ENCODE measurements at regions not wholly inside any gene's neighbourhood (a gene's known extent, or its start where the extent isn't known, plus 50 kb on each side); places are given as distances from the start of the nearest gene placed in this dataset.

DNA sequence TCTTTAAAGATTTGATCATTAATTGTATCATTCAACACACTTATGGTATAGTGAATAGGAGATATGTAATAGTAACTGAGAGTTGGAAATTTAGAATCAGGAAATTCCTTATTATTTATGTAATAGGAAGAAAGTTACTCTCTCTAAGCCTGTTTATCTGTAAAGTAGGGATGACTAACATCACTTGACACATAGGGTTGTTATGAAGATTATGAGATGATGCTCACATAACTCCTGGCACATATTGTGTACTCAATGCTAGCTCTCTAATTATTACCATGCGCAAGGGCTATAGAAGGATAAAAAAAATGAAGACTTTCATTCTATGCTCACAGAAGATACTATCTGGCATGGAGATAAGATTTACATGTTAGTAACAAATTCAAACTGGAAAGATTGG, 149.9 kb downstream of the ISOC1 start:
- intact Hi-C loops (cut with micrococcal nuclease): no loop called here
- H3K36me3 Mint-ChIP-seq (ENCODE audit: low read depth): no peaks in the 10 kb centered on the region
- CTCF ChIA-PET: no interaction called here

DNA sequence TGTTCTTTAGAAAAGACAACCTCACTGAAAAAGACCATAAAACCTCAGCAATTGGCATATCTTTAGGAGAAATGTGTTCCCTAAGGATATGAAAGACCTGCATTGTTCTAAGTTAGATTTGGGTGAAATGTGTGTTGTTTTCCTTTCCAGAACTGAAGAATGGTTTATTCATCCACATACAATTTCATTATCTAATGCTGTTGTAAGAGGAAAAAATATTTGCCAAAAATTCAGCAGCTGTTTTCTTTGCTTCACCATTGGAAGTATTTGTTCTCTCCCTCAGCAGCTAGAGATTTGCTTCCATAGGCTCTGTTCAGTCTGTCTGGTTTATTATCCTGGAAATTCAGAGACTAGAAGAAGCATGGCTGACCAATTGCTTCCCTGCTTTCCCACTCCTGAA, 150.9 kb downstream of the ISOC1 start:
- no peak overlapping the region for H3K27ac Mint-ChIP-seq
- ATAC-seq (no peak), DNase-seq (no peak)
- POLR2A ChIA-PET: interaction anchor here (0.7 kb wide), 1 partner anchor 26 kb away, joined by 3 read pairs; no protein-coding TSS in a partner anchor
- intact Hi-C loops (cut with micrococcal nuclease): no loop called here
- no peaks in the 10 kb centered on the region for H3K27me3 Mint-ChIP-seq
- H3K36me3 Mint-ChIP-seq (ENCODE audit: low read depth): no peaks in the 10 kb centered on the region
- no peaks in the 10 kb centered on the region for H3K4me1 Mint-ChIP-seq (ENCODE audit: low read depth)
- CTCF ChIA-PET: no interaction called here
- H3K9me3 Mint-ChIP-seq: no peaks in the 10 kb centered on the region
- TF ChIP-seq, protein P1, sequence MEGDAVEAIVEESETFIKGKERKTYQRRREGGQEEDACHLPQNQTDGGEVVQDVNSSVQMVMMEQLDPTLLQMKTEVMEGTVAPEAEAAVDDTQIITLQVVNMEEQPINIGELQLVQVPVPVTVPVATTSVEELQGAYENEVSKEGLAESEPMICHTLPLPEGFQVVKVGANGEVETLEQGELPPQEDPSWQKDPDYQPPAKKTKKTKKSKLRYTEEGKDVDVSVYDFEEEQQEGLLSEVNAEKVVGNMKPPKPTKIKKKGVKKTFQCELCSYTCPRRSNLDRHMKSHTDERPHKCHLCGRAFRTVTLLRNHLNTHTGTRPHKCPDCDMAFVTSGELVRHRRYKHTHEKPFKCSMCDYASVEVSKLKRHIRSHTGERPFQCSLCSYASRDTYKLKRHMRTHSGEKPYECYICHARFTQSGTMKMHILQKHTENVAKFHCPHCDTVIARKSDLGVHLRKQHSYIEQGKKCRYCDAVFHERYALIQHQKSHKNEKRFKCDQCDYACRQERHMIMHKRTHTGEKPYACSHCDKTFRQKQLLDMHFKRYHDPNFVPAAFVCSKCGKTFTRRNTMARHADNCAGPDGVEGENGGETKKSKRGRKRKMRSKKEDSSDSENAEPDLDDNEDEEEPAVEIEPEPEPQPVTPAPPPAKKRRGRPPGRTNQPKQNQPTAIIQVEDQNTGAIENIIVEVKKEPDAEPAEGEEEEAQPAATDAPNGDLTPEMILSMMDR (IDR thresholded peaks at IDR 0.05): no peak
- H3K4me3 Mint-ChIP-seq: no peak overlapping the region

More for the DNA sequence above, 149.9 kb downstream of the ISOC1 start:
- no peaks in the 10 kb centered on the region for H3K9me3 Mint-ChIP-seq
- ATAC-seq (no peak), DNase-seq (no peak)
- POLR2A ChIA-PET: no interaction called here
- no peak overlapping the region for H3K27ac Mint-ChIP-seq
- no peaks in the 10 kb centered on the region for H3K4me1 Mint-ChIP-seq (ENCODE audit: low read depth)
- TF ChIP-seq, protein P1 (IDR thresholded peaks at IDR 0.05): no peak
- no peak overlapping the region for H3K4me3 Mint-ChIP-seq
- H3K27me3 Mint-ChIP-seq: no peaks in the 10 kb centered on the region

DNA sequence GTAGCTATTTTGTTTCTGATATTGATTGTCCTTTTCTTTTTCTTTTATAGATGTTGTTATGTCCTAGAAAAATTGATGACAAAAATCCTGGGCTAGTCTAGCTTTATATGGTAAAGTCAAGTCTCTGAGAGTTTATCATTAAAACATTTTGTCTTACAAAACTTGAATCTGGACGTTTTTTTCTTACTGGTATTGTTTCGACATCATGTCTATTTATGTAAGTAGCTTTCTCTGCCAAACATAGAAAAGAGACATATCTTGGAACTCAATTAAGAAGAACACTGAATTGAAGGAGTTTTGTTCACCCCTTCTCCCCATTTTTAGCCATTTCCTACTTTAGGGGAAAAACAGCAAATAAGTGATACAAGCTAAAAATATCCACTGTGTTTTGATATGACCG, 151.5 kb downstream of the ISOC1 start:
- no peaks in the 10 kb centered on the region for H3K36me3 Mint-ChIP-seq (ENCODE audit: low read depth)
- H3K4me3 Mint-ChIP-seq: no peak overlapping the region
- no peak overlapping the region for H3K27ac Mint-ChIP-seq
- ChIA-PET POLR2A (interaction anchor here (0.7 kb wide), 1 partner anchor 27 kb away, joined by 3 read pairs; no protein-coding TSS in a partner anchor), CTCF (no interaction called here)
- intact Hi-C loops (cut with micrococcal nuclease): no loop called here
- no peaks in the 10 kb centered on the region for H3K4me1 Mint-ChIP-seq (ENCODE audit: low read depth)
- DNase-seq: no peak
- no peaks in the 10 kb centered on the region for H3K9me3 Mint-ChIP-seq
- H3K27me3 Mint-ChIP-seq: no peaks in the 10 kb centered on the region
- no peak for ATAC-seq
- TF ChIP-seq, protein P1 (IDR thresholded peaks at IDR 0.05): no peak

DNA sequence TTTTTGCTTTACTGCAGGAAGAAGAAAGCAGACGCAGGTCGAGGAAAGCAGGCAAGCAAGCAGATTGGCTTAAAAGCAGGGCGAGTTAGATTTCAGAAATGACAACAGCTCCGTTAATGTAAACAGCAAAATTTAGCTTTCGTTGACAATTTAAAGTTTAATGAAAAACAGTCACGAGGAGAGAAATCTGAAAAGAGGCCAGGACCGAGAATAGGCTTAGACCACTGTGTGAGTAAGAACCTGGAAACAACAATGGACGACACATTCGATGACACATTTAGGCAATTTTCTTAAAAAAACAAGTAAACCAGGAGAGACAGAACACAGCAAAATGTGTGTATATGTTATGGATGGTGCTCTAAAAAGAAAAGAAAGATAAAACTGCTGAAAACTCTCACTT, 155.3 kb downstream of the ISOC1 start:
- Mint-ChIP-seq H3K4me1 (ENCODE audit: low read depth) (no peaks in the 10 kb centered on the region), H3K9me3 (peaks cover 18% of the 10 kb centered on the region), H3K27ac (no peak overlapping the region), H3K4me3 (no peak overlapping the region), H3K27me3 (no peaks in the 10 kb centered on the region), H3K36me3 (ENCODE audit: low read depth) (no peaks in the 10 kb centered on the region)
- ChIA-PET CTCF (no interaction called here), POLR2A (no interaction called here)
- DNase-seq: no peak
- intact Hi-C loops (cut with micrococcal nuclease): no loop called here
- no peak for ATAC-seq
- TF ChIP-seq, protein P1 (IDR thresholded peaks at IDR 0.05): no peak

DNA sequence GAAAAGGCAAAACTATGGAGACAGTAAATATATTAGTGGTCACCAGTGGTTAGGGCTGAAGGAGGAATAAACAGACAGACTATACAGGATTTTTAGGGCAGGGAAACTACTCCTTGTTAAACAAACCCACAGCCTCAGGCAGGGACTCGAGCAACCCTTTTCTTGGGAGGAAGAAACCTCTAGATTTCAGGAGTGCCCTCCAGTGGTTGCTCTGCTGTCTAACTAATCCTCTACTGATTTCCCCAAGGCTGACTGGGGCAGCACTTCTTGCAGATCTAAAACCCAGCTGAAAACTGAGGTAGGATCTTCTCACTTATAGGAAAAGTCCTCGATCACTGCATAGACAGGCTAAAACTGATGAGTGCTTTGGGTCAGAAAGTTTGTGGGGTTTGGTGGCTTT, 176.8 kb downstream of the ISOC1 start:
- DNase-seq (no peak), ATAC-seq (no peak)
- TF ChIP-seq, protein P1 (IDR thresholded peaks at IDR 0.05): no peak
- Mint-ChIP-seq H3K9me3 (peaks cover under 1% of the 10 kb centered on the region), H3K4me3 (no peak overlapping the region), H3K36me3 (ENCODE audit: low read depth) (no peaks in the 10 kb centered on the region), H3K27ac (no peak overlapping the region), H3K27me3 (no peaks in the 10 kb centered on the region), H3K4me1 (ENCODE audit: low read depth) (no peaks in the 10 kb centered on the region)
- POLR2A ChIA-PET: no interaction called here
- CTCF ChIA-PET: no interaction called here
- intact Hi-C loops (cut with micrococcal nuclease): no loop called here
